Stimulated activated CD4-positive, alpha-beta T cell treated with anti-CD3 and anti-CD28 coated beads, Interleukin-2, amount 100 ng/mL, for 24 hours (primary cell): ENCODE measurements at regions not wholly inside any gene's neighbourhood (a gene's known extent, or its start where the extent isn't known, plus 50 kb on each side); places are given as distances from the start of the nearest gene placed in this dataset.
A peak's percentile ranks its signal among the peaks of the same experiment; 100 is the strongest.

ENCODE experiments used
- DNase-seq, 2 donors: peaks; one replicate each; pipeline ENCODE4 v3.0.0-alpha.2; 2020

DNA sequence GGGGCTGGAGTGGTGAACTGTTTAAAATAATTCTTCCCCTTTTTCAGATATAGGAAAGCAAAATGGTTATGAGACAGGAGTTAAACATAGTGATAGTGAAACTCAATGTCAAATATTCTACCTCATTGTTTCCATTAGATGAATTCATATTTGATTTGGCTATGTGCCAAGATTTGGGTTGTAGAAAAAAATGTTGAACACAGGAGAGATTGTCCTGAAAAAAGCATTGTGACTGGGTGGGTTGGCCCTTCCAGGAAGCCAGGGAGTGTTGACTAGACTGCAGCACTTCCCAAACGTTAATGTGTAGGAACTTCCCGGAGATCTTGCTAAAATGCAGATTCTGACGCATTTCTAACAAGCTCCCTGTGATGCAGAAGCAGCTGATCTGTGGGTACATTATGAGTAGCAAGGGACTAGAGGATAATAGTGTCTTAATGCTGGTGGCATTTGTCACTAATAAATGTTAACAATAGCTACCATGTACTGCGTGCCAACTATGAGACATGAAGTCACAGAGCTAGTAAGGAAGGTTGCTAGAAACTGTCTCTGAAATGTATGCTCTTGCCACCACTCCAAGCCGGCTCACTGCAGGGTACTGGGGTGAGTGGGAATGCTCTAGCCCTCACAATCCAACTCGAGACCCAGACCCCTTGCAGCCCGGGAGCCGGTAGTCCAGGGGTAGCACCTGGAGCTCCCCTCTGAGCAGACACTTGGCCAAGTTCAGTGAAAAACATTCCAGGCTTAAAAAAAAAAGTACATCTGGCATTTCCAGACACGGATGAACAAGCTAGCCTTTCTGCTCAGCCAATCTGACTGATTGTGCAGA lies 120.6 kb downstream of the CD47 start:
- DNase-seq: no peak

DNA sequence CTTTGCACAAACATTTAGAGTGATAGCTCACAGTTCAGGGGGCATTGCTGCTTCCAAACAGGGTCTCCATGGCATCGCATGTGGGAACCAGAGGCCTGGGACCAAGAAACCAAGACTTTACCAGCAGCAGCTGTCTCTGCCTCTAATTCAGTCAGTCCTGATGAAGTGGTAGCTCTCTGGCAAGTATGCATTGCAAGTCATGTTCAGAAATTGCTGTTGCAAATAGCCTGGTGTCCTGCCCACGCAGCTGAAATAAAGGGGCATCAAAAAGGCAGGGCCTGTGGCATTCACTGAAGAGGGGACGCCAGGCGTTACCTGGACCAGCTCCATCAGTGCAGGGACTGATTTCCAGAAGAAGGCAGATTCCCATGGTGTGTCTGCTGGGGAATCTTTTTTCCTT lies 121.3 kb downstream of the CD47 start:
- no peak for DNase-seq

GRCh38 chr3:107966276-107966675 lies 124.6 kb downstream of the CD47 start:
- DNase-seq: no peak

DNA sequence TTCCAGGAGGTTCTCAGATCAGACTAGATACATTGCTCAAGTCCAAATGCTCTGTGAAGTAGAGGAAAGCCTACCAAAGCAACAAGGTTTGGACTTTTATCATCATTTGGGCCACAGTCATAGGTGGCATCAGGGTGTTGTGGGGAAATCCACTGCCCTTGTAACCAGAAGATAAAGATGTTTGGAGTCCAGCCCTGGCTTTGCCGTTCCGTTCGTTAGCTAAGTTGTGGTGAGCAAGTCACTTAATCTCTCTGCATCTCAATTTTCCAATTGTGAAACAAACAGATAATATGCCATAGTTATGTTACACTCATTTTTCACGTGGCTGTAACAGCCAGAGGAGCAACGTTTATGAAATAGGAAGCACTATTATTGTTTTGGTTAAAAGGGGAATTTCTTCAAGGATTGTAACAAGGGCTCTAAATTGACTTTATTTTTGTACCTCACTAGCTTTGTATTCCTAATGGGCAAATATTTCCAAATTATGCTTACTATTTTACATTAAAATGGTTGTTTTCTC lies 125.6 kb downstream of the CD47 start:
- no peak for DNase-seq

- DNase-seq: no peak
These were observed 127.2 kb downstream of the CD47 start for GRCh38 chr3:107963581-107963980.

DNA sequence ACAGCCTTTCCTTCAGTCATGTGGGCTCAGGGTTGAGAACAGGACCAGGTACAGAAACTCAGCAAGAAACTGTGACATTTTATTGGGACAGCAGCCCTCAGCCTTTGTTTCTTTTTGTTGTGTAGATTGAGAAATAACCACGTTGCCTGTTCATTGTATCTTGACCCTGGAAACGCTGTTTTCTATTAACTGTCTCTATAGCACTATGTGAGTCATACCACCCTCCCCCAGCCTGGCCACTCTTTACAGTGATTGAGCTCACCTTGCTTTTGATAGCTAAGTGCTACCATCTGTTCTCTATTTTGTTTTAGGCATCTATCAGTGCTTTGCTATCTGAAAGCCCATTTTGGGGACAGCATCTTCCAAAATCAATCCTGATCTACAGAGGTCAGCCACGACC lies 127.9 kb downstream of the CD47 start:
- no peak for DNase-seq

DNA sequence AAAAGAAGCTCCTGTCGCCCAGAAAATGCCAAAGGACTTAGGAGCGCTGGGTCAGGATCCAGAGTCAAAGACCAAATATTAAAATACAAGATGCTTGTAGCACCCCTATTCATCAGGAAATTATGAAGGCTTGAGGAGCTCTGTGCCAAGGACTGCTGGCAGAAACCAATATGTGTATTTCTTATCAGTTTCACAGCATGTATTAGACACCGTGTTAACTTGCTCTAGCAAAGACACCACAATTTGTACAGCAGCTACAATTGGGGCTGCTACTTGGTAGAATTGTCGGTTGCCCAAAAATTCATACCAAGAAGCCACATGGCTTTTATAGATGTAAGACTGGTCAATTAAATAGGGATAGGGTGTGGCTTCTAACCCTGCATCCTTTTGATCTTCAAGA lies 128.8 kb downstream of the CD47 start:
- DNase-seq: no peak

- no peak for DNase-seq
These were observed 131.2 kb downstream of the CD47 start for GRCh38 chr3:107959550-107960154.

- DNase-seq: no peak
These were observed 132.7 kb downstream of the CD47 start for GRCh38 chr3:107958146-107958545.

DNA sequence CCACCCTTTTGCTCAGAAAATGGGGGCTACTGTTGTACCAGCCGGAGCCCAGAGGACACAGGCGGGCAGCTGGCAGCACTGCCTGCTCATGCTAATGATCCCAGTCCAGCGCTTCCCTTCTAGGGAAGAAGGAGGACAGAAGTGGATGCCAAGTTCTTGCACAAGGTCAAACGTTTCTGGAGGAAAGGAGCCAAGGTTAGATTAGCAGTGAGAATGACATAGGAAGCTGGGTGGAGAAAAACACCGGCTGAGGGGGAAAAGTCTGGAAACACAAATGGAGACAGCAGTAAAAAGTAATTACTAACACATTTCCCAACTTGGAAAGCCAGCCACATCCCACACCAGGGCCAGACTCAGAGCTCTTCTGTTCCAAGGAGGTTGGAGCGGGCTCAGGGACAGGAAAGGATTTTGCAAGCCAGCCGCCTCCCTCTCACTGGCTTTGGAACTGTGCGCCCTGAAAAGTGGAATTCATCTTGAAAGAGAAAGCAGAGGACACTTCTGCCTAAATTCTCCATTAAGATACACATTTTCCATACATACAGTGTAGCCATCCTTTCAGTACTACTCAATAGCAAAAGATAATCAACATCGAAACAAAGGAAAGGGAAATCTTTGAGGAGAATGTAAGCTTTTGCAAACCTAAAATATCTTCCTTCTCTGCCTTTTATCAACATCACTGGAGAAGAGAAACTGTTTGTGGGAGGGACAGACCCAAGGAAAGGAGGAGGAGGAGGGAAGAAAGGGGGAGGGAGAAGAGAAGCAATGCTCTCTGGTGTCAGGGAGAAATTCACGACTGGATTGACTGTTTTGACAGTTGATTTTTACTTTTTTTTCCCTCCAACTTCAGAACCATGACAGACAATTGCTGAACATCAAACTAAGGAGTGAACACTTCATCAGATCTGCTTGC lies 133.6 kb downstream of the CD47 start:
- no peak for DNase-seq

DNA sequence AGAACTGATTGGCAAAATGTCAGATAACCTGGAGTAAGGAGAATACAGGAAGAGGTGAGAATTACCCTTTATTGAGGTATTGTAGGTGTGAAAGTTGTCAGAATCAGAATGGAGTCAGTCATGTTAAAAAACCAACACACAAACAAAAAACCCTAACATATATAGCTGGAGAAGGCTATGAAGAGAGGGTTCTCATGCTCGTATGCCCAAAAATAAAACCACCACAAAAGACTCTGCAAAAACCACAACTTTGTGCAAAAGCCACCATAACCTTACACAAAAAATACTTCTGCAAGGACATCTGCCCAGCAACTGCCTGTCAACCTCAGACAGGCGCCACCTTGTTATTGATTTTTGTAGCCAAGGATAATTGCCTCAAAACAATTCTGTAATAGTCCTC lies 136.0 kb downstream of the CD47 start:
- no peak for DNase-seq

- DNase-seq: no peak
These were observed 137.1 kb downstream of the CD47 start for GRCh38 chr3:107953722-107954121.

- no peak for DNase-seq
These were observed 139.7 kb downstream of the CD47 start for GRCh38 chr3:107951126-107951525.

DNA sequence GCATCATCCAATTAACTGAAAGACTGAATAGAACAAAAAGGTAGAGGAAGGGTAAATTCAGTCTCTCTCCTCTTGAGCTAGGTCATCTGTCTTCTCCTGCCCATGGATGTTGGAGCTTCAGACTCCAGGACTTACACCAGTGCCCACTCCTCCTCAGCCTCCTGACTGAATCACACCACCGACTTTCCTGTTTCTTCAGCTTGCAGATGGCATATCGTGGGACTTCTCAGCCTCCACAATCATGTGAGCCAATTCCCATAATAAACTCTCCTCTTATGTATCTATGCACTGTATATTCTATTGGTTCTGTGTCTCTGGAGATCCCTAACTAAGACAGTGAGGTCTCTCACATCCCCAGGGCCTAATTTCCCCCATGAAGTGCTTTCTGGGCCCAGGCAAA lies 140.4 kb downstream of the CD47 start:
- DNase-seq: no peak

GRCh38 chr3:107949394-107949970 lies 141.3 kb downstream of the CD47 start:
- no peak for DNase-seq

GRCh38 chr3:107947203-107947602 lies 143.6 kb downstream of the CD47 start:
- no peak for DNase-seq

DNA sequence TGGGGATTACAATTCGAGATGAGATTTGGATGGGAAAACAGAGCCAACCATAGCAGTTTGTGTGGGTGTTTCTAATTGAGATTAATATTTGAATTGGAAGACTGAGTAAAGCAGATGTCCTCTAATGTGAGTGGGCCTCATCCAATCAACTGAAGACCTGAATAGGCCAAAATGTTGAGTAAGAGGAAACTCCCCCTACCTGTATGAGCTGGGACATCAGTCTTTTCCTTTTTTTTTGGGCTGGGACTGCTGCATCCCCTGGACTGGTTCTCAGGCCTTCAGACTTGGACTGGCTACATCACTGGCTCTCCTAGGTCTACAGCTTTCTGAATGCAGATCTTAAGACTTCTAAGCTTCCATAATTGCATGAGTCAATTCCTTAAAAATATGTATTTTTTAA lies 144.1 kb downstream of the CD47 start:
- DNase-seq: no peak

DNA sequence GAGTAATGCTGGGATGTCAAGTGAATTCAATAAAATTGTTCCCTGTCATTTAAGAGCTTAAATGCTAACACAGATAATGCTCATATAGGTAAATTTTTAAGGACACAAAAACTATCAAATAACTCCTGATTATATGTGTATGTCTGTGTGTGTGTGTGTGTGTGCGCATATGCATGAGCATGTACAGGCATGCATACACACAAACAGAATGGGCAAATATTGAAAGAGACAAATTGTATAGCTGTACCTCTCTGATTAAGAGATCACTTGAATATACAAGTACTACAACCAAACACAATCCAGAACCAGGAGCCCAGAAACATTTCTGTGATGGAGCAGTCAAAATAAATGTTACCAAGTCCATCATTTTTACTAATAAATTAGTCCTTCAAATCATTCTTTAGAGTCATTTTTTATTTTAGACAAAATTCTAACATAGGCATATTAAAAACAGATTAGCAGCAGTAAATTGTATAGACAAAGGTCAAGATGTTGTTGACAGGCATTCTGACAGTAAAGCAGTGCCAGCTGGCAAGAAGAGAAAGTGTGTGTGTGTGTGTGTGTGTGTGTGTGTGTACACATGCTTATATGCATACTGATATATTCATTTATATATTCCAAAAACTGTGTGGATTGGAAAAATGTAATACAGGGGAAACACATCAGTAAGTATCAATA lies 145.3 kb downstream of the CD47 start:
- DNase-seq: no peak

GRCh38 chr3:107943786-107944523 lies 146.9 kb downstream of the CD47 start:
- no peak for DNase-seq

DNA sequence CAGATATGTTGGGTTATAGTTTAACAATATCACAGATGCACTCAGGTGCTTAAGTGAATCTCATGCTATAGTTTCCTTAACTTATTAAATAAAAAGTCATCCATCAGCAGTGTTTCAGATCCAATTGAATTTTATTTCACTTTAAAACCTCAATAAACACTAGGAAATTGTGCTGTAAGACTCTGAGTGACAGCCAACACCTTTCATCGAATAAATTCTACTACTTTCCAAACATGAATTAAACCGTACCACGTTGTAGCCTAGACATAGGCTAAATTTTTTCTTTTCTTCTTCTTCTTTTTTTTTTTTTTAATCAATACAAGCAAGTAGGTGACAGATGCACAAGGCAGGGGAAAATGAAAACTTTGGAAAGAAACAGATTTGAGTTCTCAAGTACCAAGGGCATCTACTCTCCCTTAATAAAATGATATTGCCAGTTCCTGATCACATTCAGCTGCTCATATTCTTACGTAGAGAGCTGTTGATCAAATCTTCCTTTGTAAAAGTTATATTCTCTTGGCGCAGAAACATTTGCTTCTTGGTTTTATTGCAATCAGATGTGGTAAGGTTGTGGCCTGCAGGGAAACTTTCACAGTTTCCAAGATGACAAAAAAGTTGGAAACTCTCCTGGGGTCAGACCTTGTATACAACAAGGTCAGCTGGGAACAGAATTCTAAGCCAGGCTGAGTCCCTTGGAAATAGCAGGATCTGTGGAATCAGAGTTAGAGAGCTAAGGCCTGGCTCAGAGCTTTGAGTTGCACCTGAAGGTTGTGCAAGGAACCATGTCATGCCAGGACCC lies 147.7 kb downstream of the CD47 start:
- DNase-seq: no peak

DNA sequence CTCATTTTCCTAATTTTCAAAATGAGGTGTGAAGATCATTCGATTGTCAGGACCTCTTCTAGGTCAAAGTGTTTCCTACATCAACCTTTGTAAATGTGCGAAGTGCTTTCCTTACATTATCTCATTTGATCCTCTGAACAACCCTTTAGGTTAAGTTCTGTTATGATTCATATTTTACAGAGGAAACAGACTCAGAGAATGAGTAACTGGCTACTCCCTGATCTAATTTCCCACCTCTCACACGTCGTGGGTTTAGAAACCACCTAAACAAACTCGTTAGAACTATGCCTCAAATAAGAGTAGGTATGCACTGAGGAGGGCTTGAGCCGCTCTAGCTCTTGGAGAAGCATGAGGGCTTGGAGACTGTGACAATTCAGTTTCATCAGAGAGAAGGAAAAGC lies 148.6 kb downstream of the CD47 start:
- peak; percentile 22 to 39 for DNase-seq
